PC-9 (cell line): ENCODE measurements at regions not wholly inside any gene's neighbourhood (a gene's known extent, or its start where the extent isn't known, plus 50 kb on each side); places are given as distances from the start of the nearest gene placed in this dataset.

Experiments
- BruUV-seq: library from RNA; stranded (reverse); fragments of 400-500 nt; replicated peaks from 2 replicates; lab custom pipeline; 2021; lab: Mats Ljungman, UMichigan
- CTCF ChIA-PET: fragments of 300-600 bp; sonication (Branson Sonifier 250); formaldehyde crosslinking; loops from one replicate; lab custom pipeline; 2022; ENCODE audit warnings: antibody characterized with exemption; lab: Charles Lee
- POLR2A ChIA-PET: fragments of 300-600 bp; sonication (Branson Sonifier 250); formaldehyde crosslinking; loops from one replicate; lab custom pipeline; 2022; ENCODE audit warnings: antibody characterized with exemption; ENCODE audit not compliant: unreplicated experiment; lab: Charles Lee
- DNase-seq, 2 experiments: peaks; one replicate each; pipeline versions ENCODE4 v3.0.0 to v3.0.0-alpha.2; 2015 to 2022; ENCODE audit warnings: mixed read lengths in 1 of 2
- H2AFZ ChIP-seq: fragments of 200-600 bp; sonication (generic); 2 replicates; pipeline ENCODE4 v1.8.1; 2017; ENCODE audit warnings: antibody characterized with exemption
- H3F3A ChIP-seq: fragments of 200-600 bp; sonication (generic); 2 replicates; pipeline ENCODE4 v1.8.1; 2017; ENCODE audit warnings: antibody characterized with exemption, mild to moderate bottlenecking, low read depth; ENCODE audit not compliant: insufficient read depth
- H3K27ac ChIP-seq: fragments of 200-600 bp; sonication (generic); 2 replicates; pipeline ENCODE4 v1.6.1; 2016; ENCODE audit warnings: mixed run types
- H3K27me3 ChIP-seq: fragments of 200-600 bp; sonication (generic); 2 replicates; pipeline ENCODE4 v1.6.1; 2016; ENCODE audit warnings: low read depth, mixed run types; ENCODE audit not compliant: insufficient read depth
- H3K36me3 ChIP-seq: fragments of 200-600 bp; sonication (generic); 2 replicates; pipeline ENCODE4 v1.6.1; 2016; ENCODE audit warnings: low read depth, mixed run types
- H3K4me1 ChIP-seq: fragments of 200-600 bp; sonication (generic); replicated peaks from 2 replicates; pipeline ENCODE4 v1.6.1; 2016; ENCODE audit warnings: mixed run types; ENCODE audit not compliant: insufficient read depth
- H3K4me2 ChIP-seq: fragments of 200-600 bp; sonication (generic); 2 replicates; pipeline ENCODE4 v1.6.1; 2017; ENCODE audit warnings: mixed run types
- H3K4me3 ChIP-seq: fragments of 200-600 bp; sonication (generic); 2 replicates; pipeline ENCODE4 v1.6.1; 2016; ENCODE audit warnings: mixed run types
- H3K79me2 ChIP-seq: fragments of 200-600 bp; sonication (generic); 2 replicates; pipeline ENCODE4 v1.6.1; 2017; ENCODE audit warnings: low read depth, mixed run types
- H3K9me2 ChIP-seq: fragments of 200-600 bp; sonication (generic); 2 replicates; pipeline ENCODE4 v1.8.1; 2017; ENCODE audit warnings: mild to moderate bottlenecking; ENCODE audit not compliant: insufficient read depth
- H3K9me3 ChIP-seq: fragments of 200-600 bp; sonication (generic); 2 replicates; pipeline ENCODE4 v1.8.1; 2016; ENCODE audit warnings: low read depth; ENCODE audit not compliant: insufficient read depth
- H4K20me1 ChIP-seq: fragments of 200-600 bp; sonication (generic); 2 replicates; pipeline ENCODE4 v1.8.1; 2017; ENCODE audit not compliant: insufficient read depth
- CTCF ChIP-seq: fragments of 200-600 bp; sonication (generic); conservative IDR thresholded peaks from 2 replicates; pipeline ENCODE4 v1.6.1; 2017; ENCODE audit warnings: mixed run types, antibody characterized with exemption, mild to moderate bottlenecking, moderate library complexity
- EZH2 ChIP-seq: fragments of 200-600 bp; sonication (generic); IDR thresholded peaks from 2 replicates; pipeline ENCODE4 v1.8.0; 2017; ENCODE audit warnings: antibody characterized with exemption, low read depth
- intact Hi-C: fragments of 100-400 bp; cut with micrococcal nuclease; formaldehyde crosslinking; loops from one replicate; pipeline ENCODE4 v1.10.0; 2022; ENCODE audit not compliant: unreplicated experiment

- POLR2A ChIA-PET: no interaction called here
- intact Hi-C loops: no loop called here
- CTCF ChIA-PET: no interaction called here
These were observed 242.6 kb downstream of the IKZF2 start for GRCh38 chr2:212908682-212909435.

GRCh38 chr2:212908031-212908430 is 243.4 kb downstream of the IKZF2 start:
- Histone ChIP-seq H3K9me2 (no peaks in the 10 kb centered on the region), H3K79me2 (no peaks in the 10 kb centered on the region), H3K36me3 (peaks cover 11% of the 10 kb centered on the region; the same call in 1 of the 2 replicates), H3K27ac (peak overlapping the region; percentile 99), H3K9me3 (peaks cover 7% of the 10 kb centered on the region; the same call in 1 of the 2 replicates), H4K20me1 (no peaks in the 10 kb centered on the region), H2AFZ (no peak overlapping the region), H3K4me3 (no peak overlapping the region), H3K27me3 (no peaks in the 10 kb centered on the region), H3K4me1 (peaks cover 89% of the 10 kb centered on the region), H3K4me2 (no peak overlapping the region), H3F3A (peaks cover 53% of the 10 kb centered on the region)
- BruUV-seq: no TSS peak
- ChIA-PET POLR2A (no interaction called here), CTCF (no interaction called here)
- intact Hi-C loops: no loop called here
- DNase-seq: no peak
- TF ChIP-seq EZH2 (no peak), CTCF (no peak)

More at GRCh38 chr2:212908682-212909435, 242.6 kb downstream of the IKZF2 start:
- H3K79me2 ChIP-seq: no peaks in the 10 kb centered on the region
- H2AFZ ChIP-seq: no peak overlapping the region
- H3K4me3 ChIP-seq: 0 out of 2 replicates have a peak overlapping the region, but pooled peaks have one; percentile 11
- BruUV-seq: no TSS peak
- H3K9me3 ChIP-seq: peaks cover 7% of the 10 kb centered on the region; the same call in 1 of the 2 replicates
- H3K4me2 ChIP-seq: no peak overlapping the region
- H4K20me1 ChIP-seq: no peaks in the 10 kb centered on the region
- TF ChIP-seq EZH2 (no peak), CTCF (no peak)
- peaks cover 89% of the 10 kb centered on the region for H3K4me1 ChIP-seq
- H3K36me3 ChIP-seq: peaks cover 7% of the 10 kb centered on the region; the same call in 1 of the 2 replicates
- DNase-seq: no peak
- H3K27ac ChIP-seq: no peak overlapping the region
- H3F3A ChIP-seq: peaks cover 61% of the 10 kb centered on the region
- no peaks in the 10 kb centered on the region for H3K9me2 ChIP-seq
- H3K27me3 ChIP-seq: no peaks in the 10 kb centered on the region

GRCh38 chr2:212906620-212907019 is 244.8 kb downstream of the IKZF2 start:
- Histone ChIP-seq H3K4me1 (peaks cover 79% of the 10 kb centered on the region), H3K79me2 (no peaks in the 10 kb centered on the region), H3K9me2 (no peaks in the 10 kb centered on the region), H2AFZ (0 out of 2 replicates have a peak overlapping the region, but pooled peaks have one; percentile 35), H3K4me3 (peak overlapping the region; percentile 44; the same call in 1 of the 2 replicates), H3K4me2 (peak overlapping the region; percentile 77), H3K36me3 (peaks cover 13% of the 10 kb centered on the region; the same call in 1 of the 2 replicates), H3F3A (peaks cover 39% of the 10 kb centered on the region), H4K20me1 (no peaks in the 10 kb centered on the region), H3K9me3 (peaks cover 7% of the 10 kb centered on the region; the same call in 1 of the 2 replicates), H3K27me3 (no peaks in the 10 kb centered on the region), H3K27ac (peak overlapping the region; percentile 99)
- ChIA-PET CTCF (no interaction called here), POLR2A (no interaction called here)
- intact Hi-C loops: loop anchor here (1.0 kb wide), 2 partner anchors 34 to 333 kb away; no protein-coding TSS in a partner anchor
- no peak for DNase-seq
- BruUV-seq: no TSS peak
- TF ChIP-seq EZH2 (no peak), CTCF (no peak)
